ENCODE measurements at regions not wholly inside any gene's neighbourhood (a gene's known extent, or its start where the extent isn't known, plus 50 kb on each side); places are given as distances from the start of the nearest gene placed in this dataset.
"Not testable (repeated sequence)": the region's sequence is repeated elsewhere in the genome, so short reads cannot be mapped to it uniquely, and the experiment has no call there.

DNA sequence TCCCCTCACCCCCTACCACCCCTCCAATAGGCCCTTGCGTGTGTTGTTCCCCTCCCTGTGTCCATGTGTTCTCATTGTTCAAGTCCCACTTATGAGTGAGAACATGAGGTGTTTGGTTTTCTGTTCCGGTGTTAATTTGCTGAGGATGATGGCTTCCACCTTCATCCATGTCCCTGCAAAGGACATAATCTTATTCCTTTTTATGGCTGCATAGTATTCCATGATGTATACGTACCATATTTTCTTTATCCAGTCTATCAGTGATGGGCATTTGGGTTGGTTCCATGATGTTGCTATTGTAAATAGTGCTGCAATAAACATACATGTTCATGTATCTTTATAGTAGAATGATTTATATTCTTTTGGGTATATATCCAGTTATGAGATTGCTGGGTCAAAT, 523.6 kb upstream of the TBL1XR1 start:
- TF ChIP-seq, protein P1, sequence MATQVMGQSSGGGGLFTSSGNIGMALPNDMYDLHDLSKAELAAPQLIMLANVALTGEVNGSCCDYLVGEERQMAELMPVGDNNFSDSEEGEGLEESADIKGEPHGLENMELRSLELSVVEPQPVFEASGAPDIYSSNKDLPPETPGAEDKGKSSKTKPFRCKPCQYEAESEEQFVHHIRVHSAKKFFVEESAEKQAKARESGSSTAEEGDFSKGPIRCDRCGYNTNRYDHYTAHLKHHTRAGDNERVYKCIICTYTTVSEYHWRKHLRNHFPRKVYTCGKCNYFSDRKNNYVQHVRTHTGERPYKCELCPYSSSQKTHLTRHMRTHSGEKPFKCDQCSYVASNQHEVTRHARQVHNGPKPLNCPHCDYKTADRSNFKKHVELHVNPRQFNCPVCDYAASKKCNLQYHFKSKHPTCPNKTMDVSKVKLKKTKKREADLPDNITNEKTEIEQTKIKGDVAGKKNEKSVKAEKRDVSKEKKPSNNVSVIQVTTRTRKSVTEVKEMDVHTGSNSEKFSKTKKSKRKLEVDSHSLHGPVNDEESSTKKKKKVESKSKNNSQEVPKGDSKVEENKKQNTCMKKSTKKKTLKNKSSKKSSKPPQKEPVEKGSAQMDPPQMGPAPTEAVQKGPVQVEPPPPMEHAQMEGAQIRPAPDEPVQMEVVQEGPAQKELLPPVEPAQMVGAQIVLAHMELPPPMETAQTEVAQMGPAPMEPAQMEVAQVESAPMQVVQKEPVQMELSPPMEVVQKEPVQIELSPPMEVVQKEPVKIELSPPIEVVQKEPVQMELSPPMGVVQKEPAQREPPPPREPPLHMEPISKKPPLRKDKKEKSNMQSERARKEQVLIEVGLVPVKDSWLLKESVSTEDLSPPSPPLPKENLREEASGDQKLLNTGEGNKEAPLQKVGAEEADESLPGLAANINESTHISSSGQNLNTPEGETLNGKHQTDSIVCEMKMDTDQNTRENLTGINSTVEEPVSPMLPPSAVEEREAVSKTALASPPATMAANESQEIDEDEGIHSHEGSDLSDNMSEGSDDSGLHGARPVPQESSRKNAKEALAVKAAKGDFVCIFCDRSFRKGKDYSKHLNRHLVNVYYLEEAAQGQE (IDR thresholded peaks at IDR 0.05; ENCODE audit: borderline replicate concordance in 1 of 2, low read depth in 1 of 2, low read length in 2 of 2): not testable (repeated sequence)
- not testable (repeated sequence) for TF ChIP-seq TSC22D2 (CRISPR knock-in tag; IDR thresholded peaks at IDR 0.05; ENCODE audit: borderline replicate concordance); ZNF136 (CRISPR knock-in tag; IDR thresholded peaks at IDR 0.05; ENCODE audit: low read depth); FOSL1 (CRISPR knock-in tag; IDR thresholded peaks at IDR 0.05; ENCODE audit: borderline replicate concordance)
- TF ChIP-seq, protein P2, sequence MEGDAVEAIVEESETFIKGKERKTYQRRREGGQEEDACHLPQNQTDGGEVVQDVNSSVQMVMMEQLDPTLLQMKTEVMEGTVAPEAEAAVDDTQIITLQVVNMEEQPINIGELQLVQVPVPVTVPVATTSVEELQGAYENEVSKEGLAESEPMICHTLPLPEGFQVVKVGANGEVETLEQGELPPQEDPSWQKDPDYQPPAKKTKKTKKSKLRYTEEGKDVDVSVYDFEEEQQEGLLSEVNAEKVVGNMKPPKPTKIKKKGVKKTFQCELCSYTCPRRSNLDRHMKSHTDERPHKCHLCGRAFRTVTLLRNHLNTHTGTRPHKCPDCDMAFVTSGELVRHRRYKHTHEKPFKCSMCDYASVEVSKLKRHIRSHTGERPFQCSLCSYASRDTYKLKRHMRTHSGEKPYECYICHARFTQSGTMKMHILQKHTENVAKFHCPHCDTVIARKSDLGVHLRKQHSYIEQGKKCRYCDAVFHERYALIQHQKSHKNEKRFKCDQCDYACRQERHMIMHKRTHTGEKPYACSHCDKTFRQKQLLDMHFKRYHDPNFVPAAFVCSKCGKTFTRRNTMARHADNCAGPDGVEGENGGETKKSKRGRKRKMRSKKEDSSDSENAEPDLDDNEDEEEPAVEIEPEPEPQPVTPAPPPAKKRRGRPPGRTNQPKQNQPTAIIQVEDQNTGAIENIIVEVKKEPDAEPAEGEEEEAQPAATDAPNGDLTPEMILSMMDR (CRISPR knock-in tag; IDR thresholded peaks at IDR 0.05): not testable (repeated sequence)
